ENCODE measurements at regions not wholly inside any gene's neighbourhood (a gene's known extent, or its start where the extent isn't known, plus 50 kb on each side); places are given as distances from the start of the nearest gene placed in this dataset.

DNA sequence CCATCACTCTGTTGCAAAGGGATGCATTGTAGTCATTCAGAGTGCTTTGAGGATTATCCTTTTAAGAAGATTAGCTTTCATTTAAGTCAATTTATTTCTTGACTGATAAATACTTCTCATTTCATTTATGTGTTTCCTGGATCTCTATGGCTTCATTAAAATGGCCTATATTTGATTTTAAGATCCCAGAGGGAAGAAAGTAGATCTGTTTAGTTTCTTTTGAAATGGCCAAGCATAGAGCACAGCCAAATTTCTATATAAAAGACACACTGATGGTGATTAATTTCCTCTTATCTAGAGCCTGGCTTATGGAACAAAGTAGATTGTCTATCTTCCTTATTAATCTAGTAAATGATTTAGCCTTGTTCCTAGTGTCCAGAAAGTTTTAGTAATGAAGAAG, 129.7 kb upstream of the CALCR start:
- H3K27ac ChIP-seq (ENCODE audit: extremely low read length, insufficient read depth, low read length) = no peak overlapping the region
- ATAC-seq (no peak), FAIRE-seq (no peak), DNase-seq (ENCODE audit: low spot score) (no peak)
- H3K9me3 ChIP-seq (ENCODE audit: low read length) = no peaks in the 10 kb centered on the region
- H2AFZ ChIP-seq (ENCODE audit: low read length) = no peak overlapping the region
- POLR2A ChIA-PET = no interaction called here
- H3K9ac ChIP-seq (ENCODE audit: insufficient read depth, low read depth, low read length) = no peak overlapping the region
- no peaks in the 10 kb centered on the region for H3K79me2 ChIP-seq (ENCODE audit: insufficient read depth, low read length)
- no peaks in the 10 kb centered on the region for H3K4me1 ChIP-seq (ENCODE audit: insufficient read depth, low read length)
- BruUV-seq (replicated peaks) = no TSS peak
- H3K4me2 ChIP-seq (ENCODE audit: low read depth, low read length) = no peak overlapping the region
- CTCF ChIA-PET (ENCODE audit: low intra/inter-chr PET ratio, low total read pairs) = no interaction called here
- H3K27me3 ChIP-seq (ENCODE audit: control insufficient read depth in 1 of 2, insufficient read depth in 2 of 2, low read length in 2 of 2) = no peaks in the 10 kb centered on the region; a peak in 1 of 5 replicates
- intact Hi-C loops (cut with micrococcal nuclease; ENCODE audit: unreplicated experiment) (no loop called here), in situ Hi-C loops (cut with HindIII; ENCODE audit: extremely low pct_ligation_motif_present, low pct_unique_long_range_greater_than_20kb) (no loop called here)
- TF ChIP-seq, protein P1, sequence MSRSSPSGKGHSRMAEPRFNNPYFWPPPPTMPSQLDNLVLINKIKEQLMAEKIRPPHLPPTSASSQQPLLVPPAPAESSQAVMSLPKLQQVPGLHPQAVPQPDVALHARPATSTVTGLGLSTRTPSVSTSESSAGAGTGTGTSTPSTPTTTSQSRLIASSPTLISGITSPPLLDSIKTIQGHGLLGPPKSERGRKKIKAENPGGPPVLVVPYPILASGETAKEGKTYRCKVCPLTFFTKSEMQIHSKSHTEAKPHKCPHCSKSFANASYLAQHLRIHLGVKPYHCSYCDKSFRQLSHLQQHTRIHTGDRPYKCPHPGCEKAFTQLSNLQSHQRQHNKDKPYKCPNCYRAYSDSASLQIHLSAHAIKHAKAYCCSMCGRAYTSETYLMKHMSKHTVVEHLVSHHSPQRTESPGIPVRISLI (CRISPR knock-in tag; IDR thresholded peaks at IDR 0.05; ENCODE audit: borderline replicate concordance) = no peak
- TF ChIP-seq CAMTA2 (CRISPR knock-in tag; IDR thresholded peaks at IDR 0.05; ENCODE audit: borderline replicate concordance) (no peak), CREB1 (IDR thresholded peaks at IDR 0.05) (no peak), CREB1 (CRISPR knock-in tag; IDR thresholded peaks at IDR 0.05) (no peak), SNAPC2 (CRISPR knock-in tag; IDR thresholded peaks at IDR 0.05) (no peak)
- TF ChIP-seq, protein P2, sequence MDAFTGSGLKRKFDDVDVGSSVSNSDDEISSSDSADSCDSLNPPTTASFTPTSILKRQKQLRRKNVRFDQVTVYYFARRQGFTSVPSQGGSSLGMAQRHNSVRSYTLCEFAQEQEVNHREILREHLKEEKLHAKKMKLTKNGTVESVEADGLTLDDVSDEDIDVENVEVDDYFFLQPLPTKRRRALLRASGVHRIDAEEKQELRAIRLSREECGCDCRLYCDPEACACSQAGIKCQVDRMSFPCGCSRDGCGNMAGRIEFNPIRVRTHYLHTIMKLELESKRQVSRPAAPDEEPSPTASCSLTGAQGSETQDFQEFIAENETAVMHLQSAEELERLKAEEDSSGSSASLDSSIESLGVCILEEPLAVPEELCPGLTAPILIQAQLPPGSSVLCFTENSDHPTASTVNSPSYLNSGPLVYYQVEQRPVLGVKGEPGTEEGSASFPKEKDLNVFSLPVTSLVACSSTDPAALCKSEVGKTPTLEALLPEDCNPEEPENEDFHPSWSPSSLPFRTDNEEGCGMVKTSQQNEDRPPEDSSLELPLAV (CRISPR knock-in tag; conservative IDR thresholded peaks at IDR 0.05; ENCODE audit: low read depth) = no peak
- no peaks in the 10 kb centered on the region for H4K20me1 ChIP-seq (ENCODE audit: insufficient read depth, low read length)
- H3K36me3 ChIP-seq (replicated peaks in 1 of 2; ENCODE audit: control insufficient read depth in 1 of 2, insufficient read depth in 2 of 2, low read length in 2 of 2) = no peaks in the 10 kb centered on the region
- no peak overlapping the region for H3K4me3 ChIP-seq (replicated peaks in 1 of 3; ENCODE audit: insufficient read depth in 1 of 3, low read depth in 2 of 3, low read length in 3 of 3)

DNA sequence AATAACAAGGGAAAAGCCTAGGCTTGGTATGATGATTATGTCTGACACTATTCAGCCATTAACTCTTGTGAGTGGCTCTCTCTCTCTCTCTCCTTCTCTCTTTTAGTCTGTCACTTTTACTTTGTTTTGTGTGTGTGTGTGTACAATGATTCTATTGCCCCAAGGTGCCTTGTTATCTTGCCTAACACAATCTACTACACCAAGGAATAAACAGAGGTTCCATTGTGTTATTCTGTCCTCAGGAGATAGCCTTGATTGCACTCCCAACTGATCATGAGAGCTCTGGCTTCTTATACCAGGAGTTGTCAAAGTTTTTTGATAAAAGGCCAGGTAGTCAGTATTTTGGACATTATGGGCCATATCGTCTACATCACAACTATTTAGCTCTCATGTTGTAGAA, 123.4 kb upstream of the CALCR start:
- ChIA-PET CTCF (ENCODE audit: low intra/inter-chr PET ratio, low total read pairs) (no interaction called here), POLR2A (no interaction called here)
- no TSS peak for BruUV-seq (replicated peaks)
- TF ChIP-seq PHF21A (CRISPR knock-in tag; IDR thresholded peaks at IDR 0.05) = no peak
- TF ChIP-seq, protein P3, sequence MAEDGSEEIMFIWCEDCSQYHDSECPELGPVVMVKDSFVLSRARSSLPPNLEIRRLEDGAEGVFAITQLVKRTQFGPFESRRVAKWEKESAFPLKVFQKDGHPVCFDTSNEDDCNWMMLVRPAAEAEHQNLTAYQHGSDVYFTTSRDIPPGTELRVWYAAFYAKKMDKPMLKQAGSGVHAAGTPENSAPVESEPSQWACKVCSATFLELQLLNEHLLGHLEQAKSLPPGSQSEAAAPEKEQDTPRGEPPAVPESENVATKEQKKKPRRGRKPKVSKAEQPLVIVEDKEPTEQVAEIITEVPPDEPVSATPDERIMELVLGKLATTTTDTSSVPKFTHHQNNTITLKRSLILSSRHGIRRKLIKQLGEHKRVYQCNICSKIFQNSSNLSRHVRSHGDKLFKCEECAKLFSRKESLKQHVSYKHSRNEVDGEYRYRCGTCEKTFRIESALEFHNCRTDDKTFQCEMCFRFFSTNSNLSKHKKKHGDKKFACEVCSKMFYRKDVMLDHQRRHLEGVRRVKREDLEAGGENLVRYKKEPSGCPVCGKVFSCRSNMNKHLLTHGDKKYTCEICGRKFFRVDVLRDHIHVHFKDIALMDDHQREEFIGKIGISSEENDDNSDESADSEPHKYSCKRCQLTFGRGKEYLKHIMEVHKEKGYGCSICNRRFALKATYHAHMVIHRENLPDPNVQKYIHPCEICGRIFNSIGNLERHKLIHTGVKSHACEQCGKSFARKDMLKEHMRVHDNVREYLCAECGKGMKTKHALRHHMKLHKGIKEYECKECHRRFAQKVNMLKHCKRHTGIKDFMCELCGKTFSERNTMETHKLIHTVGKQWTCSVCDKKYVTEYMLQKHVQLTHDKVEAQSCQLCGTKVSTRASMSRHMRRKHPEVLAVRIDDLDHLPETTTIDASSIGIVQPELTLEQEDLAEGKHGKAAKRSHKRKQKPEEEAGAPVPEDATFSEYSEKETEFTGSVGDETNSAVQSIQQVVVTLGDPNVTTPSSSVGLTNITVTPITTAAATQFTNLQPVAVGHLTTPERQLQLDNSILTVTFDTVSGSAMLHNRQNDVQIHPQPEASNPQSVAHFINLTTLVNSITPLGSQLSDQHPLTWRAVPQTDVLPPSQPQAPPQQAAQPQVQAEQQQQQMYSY (CRISPR knock-in tag; IDR thresholded peaks at IDR 0.05) = no peak
- TF ChIP-seq NPAS2 (CRISPR knock-in tag; IDR thresholded peaks at IDR 0.05; ENCODE audit: borderline replicate concordance) = no peak
- TF ChIP-seq TOPORS (CRISPR knock-in tag; IDR thresholded peaks at IDR 0.05) = no peak
- TF ChIP-seq JDP2 (CRISPR knock-in tag; IDR thresholded peaks at IDR 0.05; ENCODE audit: borderline replicate concordance) = no peak
- no peak for TF ChIP-seq ZFP1 (CRISPR knock-in tag; IDR thresholded peaks at IDR 0.05)
- TF ChIP-seq KAT2B (IDR thresholded peaks at IDR 0.05; ENCODE audit: borderline replicate concordance, low read depth, low read length) = no peak
- TF ChIP-seq, protein P4, sequence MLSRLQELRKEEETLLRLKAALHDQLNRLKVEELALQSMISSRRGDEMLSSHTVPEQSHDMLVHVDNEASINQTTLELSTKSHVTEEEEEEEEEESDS (CRISPR knock-in tag; IDR thresholded peaks at IDR 0.05; ENCODE audit: borderline replicate concordance) = no peak
- TF ChIP-seq RNF2 (conservative IDR thresholded peaks at IDR 0.05; ENCODE audit: low read depth) = no peak

More for the DNA sequence above, 123.4 kb upstream of the CALCR start:
- Histone ChIP-seq H3K9ac (ENCODE audit: insufficient read depth, low read depth, low read length) (no peak overlapping the region), H4K20me1 (ENCODE audit: insufficient read depth, low read length) (no peaks in the 10 kb centered on the region), H3K4me2 (ENCODE audit: low read depth, low read length) (no peak overlapping the region), H3K4me3 (replicated peaks in 1 of 3; ENCODE audit: insufficient read depth in 1 of 3, low read depth in 2 of 3, low read length in 3 of 3) (no peak overlapping the region), H3K9me3 (ENCODE audit: low read length) (no peaks in the 10 kb centered on the region), H3K27ac (ENCODE audit: extremely low read length, insufficient read depth, low read length) (no peak overlapping the region), H3K36me3 (replicated peaks in 1 of 2; ENCODE audit: control insufficient read depth in 1 of 2, insufficient read depth in 2 of 2, low read length in 2 of 2) (no peaks in the 10 kb centered on the region), H3K79me2 (ENCODE audit: insufficient read depth, low read length) (no peaks in the 10 kb centered on the region), H2AFZ (ENCODE audit: low read length) (no peak overlapping the region), H3K4me1 (ENCODE audit: insufficient read depth, low read length) (no peaks in the 10 kb centered on the region), H3K27me3 (ENCODE audit: control insufficient read depth in 1 of 2, insufficient read depth in 2 of 2, low read length in 2 of 2) (no peaks in the 10 kb centered on the region; a peak in 1 of 5 replicates)
- ATAC-seq (no peak), FAIRE-seq (no peak), DNase-seq (ENCODE audit: low spot score) (no peak)
- intact Hi-C loops (cut with micrococcal nuclease; ENCODE audit: unreplicated experiment) (no loop called here), in situ Hi-C loops (cut with HindIII; ENCODE audit: extremely low pct_ligation_motif_present, low pct_unique_long_range_greater_than_20kb) (no loop called here)
- WGBS (ENCODE audit: low lambda C conversion rate) = 0% methylated on average over 1 of the region's 1 CpG

All from HepG2 (cell line).